GM19372 (cell line): ENCODE measurements at regions not wholly inside any gene's neighbourhood (a gene's known extent, or its start where the extent isn't known, plus 50 kb on each side); places are given as distances from the start of the nearest gene placed in this dataset.

ENCODE experiments used
- ATAC-seq: cut with Tn5 transposase; IDR thresholded peaks from one replicate; pipeline ENCODE4 v1.9.1; 2021; ENCODE audit warnings: mild to moderate bottlenecking, low read depth, moderate library complexity; ENCODE audit not compliant: unreplicated experiment

DNA sequence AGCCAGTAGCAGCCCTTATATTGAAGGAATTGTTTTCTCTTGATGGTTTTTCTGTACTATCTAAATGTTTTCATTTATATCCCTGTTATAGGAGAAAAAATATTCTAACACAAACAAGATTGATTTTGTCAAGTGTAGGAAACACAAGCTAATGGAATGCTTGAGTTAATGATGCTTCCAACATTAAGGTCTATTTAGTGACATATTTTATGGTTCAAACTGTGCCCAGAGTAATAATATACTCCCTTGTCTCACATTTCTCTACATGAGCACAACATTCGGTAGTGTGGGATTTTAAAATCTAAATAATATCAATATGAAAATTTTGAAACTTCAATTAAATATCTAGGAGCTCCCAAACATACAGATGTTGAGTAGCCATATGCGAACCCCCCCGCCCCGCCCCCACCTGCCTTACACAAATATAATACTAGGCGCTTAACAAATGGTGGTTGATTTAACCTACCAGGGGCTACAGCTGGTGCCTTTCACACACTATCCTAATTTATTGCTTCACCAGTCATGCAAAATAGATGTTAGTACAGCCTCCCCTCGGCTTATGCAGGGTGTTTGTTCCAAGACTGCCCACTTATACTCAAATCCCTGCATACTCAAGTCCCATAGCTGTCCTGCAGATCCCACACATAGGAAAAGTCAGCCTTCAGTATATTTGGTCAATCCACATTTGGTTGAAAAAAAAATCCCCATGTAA is 124.1 kb upstream of the ACO1 start:
- ATAC-seq: no peak

DNA sequence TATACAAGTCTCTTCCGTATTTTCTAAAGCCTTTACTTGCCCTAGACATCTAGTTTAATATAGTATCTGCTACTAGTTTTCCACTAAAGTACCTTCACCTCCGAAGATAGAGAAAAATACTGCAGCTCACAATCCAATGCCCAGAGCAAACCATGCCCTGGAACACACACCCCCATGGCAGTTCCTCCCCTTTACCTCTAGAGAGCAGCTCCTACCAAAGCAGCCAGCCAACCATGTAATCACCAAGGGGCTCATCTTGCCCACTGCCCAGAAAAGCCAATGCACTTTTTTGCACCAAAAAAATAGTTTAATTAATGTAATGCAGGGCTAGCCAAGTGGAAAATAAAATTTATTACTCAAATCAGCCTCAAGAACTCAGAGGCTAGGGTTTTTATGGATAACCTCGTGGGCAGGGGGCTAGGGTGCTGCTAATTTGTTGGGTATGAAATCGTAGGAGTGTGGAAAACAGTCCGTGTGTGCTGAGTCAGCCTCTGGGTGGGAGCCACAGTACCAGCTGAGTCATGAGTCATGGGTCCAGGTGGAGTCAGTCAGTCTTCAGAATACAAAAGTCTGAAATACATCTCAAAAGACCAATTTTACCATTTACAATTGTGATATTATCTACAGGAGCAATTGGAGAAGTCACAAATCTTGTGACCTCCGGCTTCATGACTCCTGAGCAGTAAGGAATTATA is 120.1 kb upstream of the ACO1 start:
- no peak for ATAC-seq

DNA sequence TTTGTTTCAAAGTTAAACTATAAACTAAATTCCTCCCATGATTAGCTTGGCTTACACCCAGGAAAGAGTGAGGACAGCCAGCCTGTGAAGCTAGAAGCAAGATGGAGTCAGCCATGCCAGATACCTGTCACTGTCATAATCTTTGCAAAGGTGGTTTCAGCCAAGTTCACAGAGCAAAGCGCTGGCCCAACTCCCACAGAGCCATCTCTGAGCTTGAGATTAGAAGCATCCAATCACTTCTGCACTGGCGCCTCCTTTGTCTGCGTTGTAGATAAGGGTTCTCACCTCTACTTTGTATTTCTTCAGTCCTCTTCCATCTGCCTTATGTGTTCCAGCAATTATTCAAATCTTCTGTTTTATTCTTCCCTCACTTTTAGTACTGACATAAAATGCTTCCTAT is 119.4 kb upstream of the ACO1 start:
- ATAC-seq: no peak

DNA sequence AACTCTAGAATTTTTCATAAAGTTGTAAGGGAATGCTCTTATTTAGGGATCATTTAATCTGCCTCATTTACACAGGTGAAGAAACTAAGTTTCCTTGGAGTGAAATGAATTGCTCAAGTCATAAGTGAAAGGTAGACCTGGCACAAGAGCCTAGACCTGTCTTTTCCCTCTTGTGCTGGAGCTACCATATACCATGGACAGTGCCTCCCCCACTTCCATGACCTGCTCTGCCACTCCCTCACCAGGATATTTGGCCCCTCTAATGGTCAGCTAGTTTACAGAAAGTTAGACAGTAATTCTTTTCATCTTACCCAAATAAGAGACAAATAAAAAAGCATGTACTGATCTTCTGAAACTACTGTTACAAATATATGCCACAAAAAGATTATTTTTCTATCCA is 105.5 kb upstream of the ACO1 start:
- ATAC-seq: no peak

GRCh38 chr9:32289756-32290155 is 94.7 kb upstream of the ACO1 start:
- ATAC-seq: no peak

DNA sequence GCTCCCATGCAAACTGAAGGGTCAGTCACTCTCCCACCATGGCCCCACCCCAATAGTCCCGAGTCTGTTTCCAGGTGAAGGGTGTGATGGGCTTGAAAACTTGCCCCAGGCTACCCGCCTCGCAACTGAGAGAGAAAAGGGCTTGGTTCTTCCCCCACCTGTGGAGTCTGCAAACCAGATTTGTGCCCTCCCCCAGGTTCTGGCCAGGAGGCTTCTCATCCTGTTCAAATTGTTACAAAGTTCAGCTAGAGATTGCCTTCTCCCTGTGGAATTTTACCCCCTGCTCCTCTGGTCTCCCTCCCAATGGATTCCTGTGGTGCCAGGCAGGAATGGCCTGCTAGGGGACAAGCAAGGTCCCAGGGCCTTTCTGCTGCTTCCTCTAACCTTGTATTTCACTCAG is 93.1 kb upstream of the ACO1 start:
- no peak for ATAC-seq

- no peak for ATAC-seq
Observed at GRCh38 chr9:32292611-32293010, 91.8 kb upstream of the ACO1 start.

DNA sequence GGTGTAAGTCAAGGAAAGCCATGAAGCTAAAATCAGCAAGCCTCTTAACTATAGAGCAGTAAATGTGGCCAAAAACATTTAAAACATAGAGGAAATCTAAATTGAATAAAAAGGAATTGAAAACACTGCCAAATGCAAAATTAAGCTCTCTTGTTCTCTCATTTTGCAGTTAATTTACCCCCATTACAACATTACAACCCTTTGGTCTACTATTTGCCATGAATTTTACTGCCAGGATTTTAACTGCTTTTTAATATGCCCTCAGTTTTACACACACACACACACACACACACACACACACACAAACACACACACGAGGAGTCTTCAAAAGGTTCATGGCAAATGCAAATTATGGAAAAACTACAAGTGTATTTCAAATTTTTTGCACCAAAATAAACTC is 91.4 kb upstream of the ACO1 start:
- ATAC-seq: no peak

GRCh38 chr9:32294106-32294505 is 90.3 kb upstream of the ACO1 start:
- ATAC-seq: no peak

GRCh38 chr9:32300373-32300772 is 84.1 kb upstream of the ACO1 start:
- no peak for ATAC-seq

DNA sequence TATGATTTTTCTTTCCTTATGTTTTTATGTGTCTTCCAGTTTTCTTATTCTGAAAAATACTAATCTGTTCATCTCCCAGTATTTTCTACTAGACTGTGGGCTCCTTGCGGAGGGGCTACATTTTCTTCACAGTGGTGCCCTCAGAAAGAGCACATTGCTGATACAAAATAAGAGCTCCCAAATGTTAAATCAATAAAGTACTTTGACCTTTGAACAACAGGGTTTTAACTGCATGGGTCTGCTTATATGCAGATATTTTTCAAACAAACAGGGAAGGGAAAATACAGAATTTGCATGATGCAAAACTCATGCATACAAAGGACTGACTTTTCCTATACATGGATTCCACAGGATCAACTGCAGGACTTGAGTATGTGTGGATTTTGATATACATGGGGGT is 79.9 kb upstream of the ACO1 start:
- ATAC-seq: no peak

DNA sequence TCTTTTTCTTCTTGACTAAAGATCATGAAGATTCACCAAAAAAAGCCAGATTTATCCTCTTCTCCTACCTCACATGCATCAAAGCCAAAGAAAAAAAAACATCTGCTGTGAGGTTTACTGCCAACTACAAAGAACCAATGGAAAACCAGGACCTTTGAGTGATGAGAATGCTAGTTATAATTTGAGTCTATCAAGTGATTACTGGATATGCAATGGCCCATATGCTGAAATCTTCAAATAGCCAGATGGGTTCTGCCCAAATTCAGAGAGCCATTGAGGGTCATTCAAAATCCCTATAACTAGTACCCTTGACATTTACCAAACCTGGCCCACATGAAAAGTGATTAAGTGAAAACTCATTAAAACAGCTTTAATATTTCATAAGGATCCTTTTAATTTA is 78.4 kb upstream of the ACO1 start:
- ATAC-seq: no peak

DNA sequence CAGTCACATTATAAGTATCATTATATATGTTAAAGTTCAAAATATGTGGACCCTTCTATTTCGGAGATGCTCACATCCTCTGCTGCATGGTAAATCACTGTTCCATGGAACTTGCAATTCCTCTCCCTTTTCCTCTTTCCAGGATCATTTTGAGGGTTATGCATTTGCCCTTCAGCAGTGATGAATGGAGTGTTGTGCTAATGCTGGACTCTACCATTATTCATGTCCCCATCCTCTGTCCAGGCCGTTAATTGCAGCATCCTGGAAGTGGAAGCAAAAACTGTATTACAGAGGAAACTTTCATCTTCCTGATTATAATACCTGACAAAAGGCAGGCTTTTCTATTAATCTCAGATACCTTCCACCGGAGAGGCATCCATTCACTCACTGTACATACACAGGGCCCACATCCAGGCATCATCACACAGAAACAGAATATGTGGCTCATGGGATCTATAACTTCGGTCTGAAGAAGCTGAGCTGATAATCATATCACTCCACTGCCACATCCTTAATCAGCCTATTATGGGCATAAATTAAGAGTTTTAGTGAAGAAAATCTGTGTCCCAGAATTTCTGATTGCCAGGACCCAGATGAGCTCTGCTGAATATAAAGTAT is 65.0 kb upstream of the ACO1 start:
- ATAC-seq: no peak

DNA sequence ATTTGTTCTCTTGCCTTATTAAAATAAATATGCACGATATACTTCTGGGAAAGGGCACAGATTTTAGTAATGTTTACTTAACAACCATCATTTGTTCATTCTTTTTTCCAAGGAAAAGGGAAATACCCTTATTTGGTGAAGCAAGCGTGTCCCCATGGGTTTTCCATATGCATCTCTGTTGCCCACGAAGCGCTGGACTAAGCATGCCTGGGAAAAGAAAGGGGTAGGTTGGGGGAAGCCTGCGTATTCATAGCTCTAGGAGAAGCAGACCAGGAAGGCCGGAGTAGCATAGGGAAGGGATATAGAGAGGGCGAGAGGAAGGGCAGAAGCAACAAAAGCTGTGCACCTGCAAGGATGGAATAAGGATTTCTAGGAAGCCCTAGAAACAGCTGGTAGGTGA is 61.8 kb upstream of the ACO1 start:
- ATAC-seq: no peak

GRCh38 chr9:32326146-32326545 is 58.3 kb upstream of the ACO1 start:
- no peak for ATAC-seq

DNA sequence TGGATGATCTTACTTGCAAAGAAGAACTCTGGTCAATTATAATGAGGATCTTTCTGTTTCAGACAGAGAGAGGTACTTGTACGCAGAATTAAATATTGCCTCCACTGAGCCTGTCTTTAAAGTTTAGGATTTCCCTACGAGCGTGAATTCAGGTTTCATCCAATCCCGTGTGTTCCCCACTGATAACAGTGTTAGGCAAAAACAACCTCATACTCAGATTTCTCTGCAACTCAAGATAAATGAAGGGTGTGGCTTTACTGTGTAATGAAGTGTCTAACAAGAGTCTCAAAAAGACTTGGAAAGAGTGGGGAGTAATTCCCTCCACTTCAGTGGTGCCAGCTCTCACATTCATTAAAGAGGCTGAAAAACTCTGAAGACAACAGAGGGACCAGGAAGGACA is 53.2 kb upstream of the ACO1 start:
- no peak for ATAC-seq

DNA sequence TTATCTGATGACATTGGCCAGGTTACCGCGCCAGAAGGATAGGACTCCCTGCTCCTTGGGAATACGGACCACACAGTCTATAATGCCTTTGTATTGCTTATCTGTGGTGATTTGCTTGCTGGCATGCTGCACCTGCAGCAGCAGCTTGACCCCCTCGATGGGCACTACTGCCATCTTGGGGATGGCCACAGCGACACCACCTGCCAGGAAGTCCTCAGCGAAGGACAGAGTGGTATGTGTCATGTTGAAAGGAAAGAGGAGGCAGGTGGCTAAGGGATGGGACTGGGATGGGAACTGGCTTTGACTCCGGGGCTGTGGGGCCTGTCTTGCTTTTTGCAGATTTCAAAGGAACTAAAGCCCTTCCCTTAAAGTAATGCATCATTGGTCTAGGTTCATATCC is 50.3 kb upstream of the ACO1 start:
- no peak for ATAC-seq
